ENCODE measurements at regions not wholly inside any gene's neighbourhood (a gene's known extent, or its start where the extent isn't known, plus 50 kb on each side); places are given as distances from the start of the nearest gene placed in this dataset.

GRCh38 chr1:87224201-87224600 lies 104.5 kb upstream of the LMO4 start:
- no peak for TF ChIP-seq CTCF (conservative IDR thresholded peaks at IDR 0.05; ENCODE audit: low read depth, low read length)
- no peak overlapping the region for H3K4me3 ChIP-seq (ENCODE audit: low read depth, low read length)
- DNase-seq (ENCODE audit: low read depth) = peak; percentile 100

DNA sequence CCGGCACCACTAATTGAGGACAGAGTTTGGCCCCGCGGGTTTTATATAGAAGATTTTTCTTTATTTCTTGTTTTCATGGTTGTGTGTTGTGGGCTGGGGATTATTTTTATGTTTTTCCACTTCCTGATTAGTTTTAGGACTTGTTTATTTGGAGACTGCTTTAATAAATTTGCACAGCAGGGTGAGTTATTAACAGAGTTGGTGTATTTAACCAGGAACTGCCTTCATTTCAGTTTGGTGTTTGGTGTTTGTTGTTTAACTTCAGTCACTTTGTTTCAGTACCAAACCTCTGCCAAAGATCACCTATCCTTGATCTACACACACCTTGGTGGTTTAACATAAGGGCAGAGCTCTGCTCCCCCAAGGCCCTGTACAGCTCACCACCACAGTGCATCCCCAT lies 103.5 kb upstream of the LMO4 start:
- no peak for TF ChIP-seq CTCF (conservative IDR thresholded peaks at IDR 0.05; ENCODE audit: low read depth, low read length)
- DNase-seq (ENCODE audit: low read depth) = no peak
- H3K4me3 ChIP-seq (ENCODE audit: low read depth, low read length) = no peak overlapping the region

GRCh38 chr1:87226341-87226760 lies 102.3 kb upstream of the LMO4 start:
- peak overlapping the region; percentile 7 for H3K4me3 ChIP-seq (ENCODE audit: low read depth, low read length)
- peak; percentile 100 for DNase-seq (ENCODE audit: low read depth)
- TF ChIP-seq CTCF (conservative IDR thresholded peaks at IDR 0.05; ENCODE audit: low read depth, low read length) = no peak

GRCh38 chr1:87227651-87228050 lies 101.0 kb upstream of the LMO4 start:
- TF ChIP-seq CTCF (conservative IDR thresholded peaks at IDR 0.05; ENCODE audit: low read depth, low read length) = no peak

DNA sequence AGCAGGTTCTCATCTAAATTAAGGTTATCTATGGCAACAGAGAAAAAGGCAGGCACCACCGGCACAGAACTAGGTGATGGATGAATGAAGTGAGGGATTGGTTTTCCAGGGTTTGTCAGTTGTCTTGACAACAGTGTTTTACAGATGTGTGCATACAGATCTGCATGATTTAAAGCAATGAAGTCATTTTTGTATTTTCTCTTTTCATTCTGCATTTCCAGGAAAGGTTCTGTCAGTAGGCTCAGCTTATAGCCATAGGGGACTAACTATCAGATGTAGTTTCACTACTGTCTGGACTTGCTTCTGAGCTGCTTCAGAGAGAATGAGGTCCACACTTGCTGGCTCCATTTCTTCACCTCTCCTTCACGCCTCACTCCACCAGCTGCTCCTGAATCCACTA lies 98.2 kb upstream of the LMO4 start:
- DNase-seq (ENCODE audit: low read depth) = no peak
- TF ChIP-seq CTCF (conservative IDR thresholded peaks at IDR 0.05; ENCODE audit: low read depth, low read length) = no peak
- H3K4me3 ChIP-seq (ENCODE audit: low read depth, low read length) = no peak overlapping the region

More at GRCh38 chr1:87227651-87228050, 101.0 kb upstream of the LMO4 start:
- H3K4me3 ChIP-seq (ENCODE audit: low read depth, low read length) = no peak overlapping the region
- no peak for DNase-seq (ENCODE audit: low read depth)

DNA sequence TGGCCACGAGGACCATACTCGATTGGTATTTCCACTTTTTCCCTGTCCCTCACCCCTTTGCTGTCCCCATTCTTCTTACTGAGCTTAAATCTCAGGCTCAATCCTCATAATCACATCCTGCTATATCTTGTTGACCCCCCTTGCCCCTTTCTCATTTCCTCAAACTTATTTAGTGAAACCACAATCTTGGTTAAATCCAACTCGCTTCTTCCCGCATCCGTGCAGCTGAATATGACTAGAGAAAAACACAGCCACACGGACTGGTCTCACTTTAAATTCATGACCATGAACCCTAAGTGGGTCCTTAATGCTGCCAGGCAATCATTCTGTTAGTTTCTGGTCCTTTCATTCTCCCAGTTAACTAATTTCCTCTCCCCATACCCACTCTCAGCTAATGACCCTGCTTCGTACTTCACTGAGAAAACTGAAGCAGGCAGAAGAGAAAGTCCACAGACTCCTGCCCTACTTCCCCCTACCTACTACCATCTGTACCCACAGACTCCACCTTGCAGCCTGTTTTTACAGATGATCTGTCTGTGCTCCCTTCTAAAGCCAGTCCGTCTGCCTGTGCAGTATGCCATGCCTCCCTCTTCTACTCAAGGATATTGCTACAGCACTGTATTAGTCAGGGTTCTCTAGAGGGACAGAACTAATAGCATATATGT lies 96.8 kb upstream of the LMO4 start:
- TF ChIP-seq CTCF (conservative IDR thresholded peaks at IDR 0.05; ENCODE audit: low read depth, low read length) = no peak
- H3K4me3 ChIP-seq (ENCODE audit: low read depth, low read length) = no peak overlapping the region
- DNase-seq (ENCODE audit: low read depth) = no peak

DNA sequence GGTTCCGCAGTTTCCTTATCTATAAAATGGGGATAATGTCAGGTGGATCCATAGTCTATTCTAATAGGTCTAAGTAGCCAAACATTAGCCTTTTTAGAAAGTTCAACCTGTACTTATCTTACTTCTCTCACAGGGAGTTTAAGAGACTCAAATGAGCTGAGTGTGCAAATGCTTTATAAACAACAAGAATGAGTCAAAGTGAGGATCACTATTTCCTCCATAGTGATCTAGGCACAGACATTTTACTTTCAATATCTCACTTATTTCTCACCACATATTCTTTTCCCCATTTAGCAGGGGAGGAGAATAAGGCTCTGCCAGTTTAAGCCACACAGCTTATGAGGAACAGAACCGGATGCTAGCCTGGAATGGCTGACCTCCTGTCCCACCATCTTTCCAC lies 92.1 kb upstream of the LMO4 start:
- no peak for DNase-seq (ENCODE audit: low read depth)

More for the DNA sequence above, 92.1 kb upstream of the LMO4 start:
- H3K4me3 ChIP-seq (ENCODE audit: low read depth, low read length) = no peak overlapping the region
- TF ChIP-seq CTCF (conservative IDR thresholded peaks at IDR 0.05; ENCODE audit: low read depth, low read length) = no peak

Measured in epithelial cell of proximal tubule (primary cell).